AG10803 (cell line): ENCODE measurements at regions not wholly inside any gene's neighbourhood (a gene's known extent, or its start where the extent isn't known, plus 50 kb on each side); places are given as distances from the start of the nearest gene placed in this dataset.

Source experiments
- DNase-seq: peaks from one replicate; pipeline ENCODE4 v3.0.0; 2010; ENCODE audit warnings: low read depth
- H3K4me3 ChIP-seq: 2 replicates; pipeline ENCODE4 v1.5.1; 2011; ENCODE audit warnings: mild to moderate bottlenecking, low read length, control low read depth
- CTCF ChIP-seq: conservative IDR thresholded peaks from 2 replicates; pipeline ENCODE4 v1.5.1; 2011; ENCODE audit warnings: mild to moderate bottlenecking, low read length, control low read depth, inconsistent platforms

GRCh38 chr21:19870682-19871081 is 1127.5 kb upstream of the NCAM2 start:
- TF ChIP-seq CTCF = no peak
- no peak for DNase-seq
- no peak overlapping the region for H3K4me3 ChIP-seq

GRCh38 chr21:19874521-19874920 is 1123.7 kb upstream of the NCAM2 start:
- no peak overlapping the region for H3K4me3 ChIP-seq
- no peak for TF ChIP-seq CTCF

GRCh38 chr21:19878133-19878532 is 1120.1 kb upstream of the NCAM2 start:
- TF ChIP-seq CTCF = no peak
- H3K4me3 ChIP-seq = no peak overlapping the region
- DNase-seq = no peak

More at GRCh38 chr21:19874521-19874920, 1123.7 kb upstream of the NCAM2 start:
- DNase-seq = no peak

GRCh38 chr21:19899645-19900044 is 1098.6 kb upstream of the NCAM2 start:
- H3K4me3 ChIP-seq = no peak overlapping the region
- DNase-seq = no peak

GRCh38 chr21:19900149-19900548 is 1098.1 kb upstream of the NCAM2 start:
- H3K4me3 ChIP-seq = no peak overlapping the region
- TF ChIP-seq CTCF = no peak
- no peak for DNase-seq

More at GRCh38 chr21:19899645-19900044, 1098.6 kb upstream of the NCAM2 start:
- TF ChIP-seq CTCF = no peak

- no peak overlapping the region for H3K4me3 ChIP-seq
- TF ChIP-seq CTCF = no peak
- DNase-seq = no peak
Measured at GRCh38 chr21:19908390-19908789, 1089.8 kb upstream of the NCAM2 start.

GRCh38 chr21:19914028-19914427 is 1084.2 kb upstream of the NCAM2 start:
- no peak overlapping the region for H3K4me3 ChIP-seq
- no peak for TF ChIP-seq CTCF
- DNase-seq = no peak
